HK-2 (cell line): ENCODE measurements at regions not wholly inside any gene's neighbourhood (a gene's known extent, or its start where the extent isn't known, plus 50 kb on each side); places are given as distances from the start of the nearest gene placed in this dataset.

Experiments used
- DNase-seq: peaks from one replicate; pipeline ENCODE4 v3.0.0-alpha.2; 2018; ENCODE audit not compliant: unreplicated experiment

GRCh38 chr12:111076611-111077451, 156.5 kb upstream of the MYL2 start:
- DNase-seq, result no peak

GRCh38 chr12:111076199-111076598, 155.8 kb upstream of the MYL2 start:
- no peak for DNase-seq

- DNase-seq, result no peak
Measured at GRCh38 chr12:111074965-111075364, 154.6 kb upstream of the MYL2 start.

- DNase-seq, result no peak
Measured at GRCh38 chr12:111074559-111074958, 154.2 kb upstream of the MYL2 start.

- no peak for DNase-seq
Measured at GRCh38 chr12:111073370-111073769, 153.0 kb upstream of the MYL2 start.

GRCh38 chr12:111072299-111072698, 151.9 kb upstream of the MYL2 start:
- DNase-seq, result no peak

- no peak for DNase-seq
Measured at GRCh38 chr12:111069886-111070285, 149.5 kb upstream of the MYL2 start.

GRCh38 chr12:111068290-111068689, 147.9 kb upstream of the MYL2 start:
- DNase-seq, result no peak

- DNase-seq, result no peak
Measured at GRCh38 chr12:111067498-111067897, 147.1 kb upstream of the MYL2 start.

- no peak for DNase-seq
Measured at GRCh38 chr12:111066744-111067437, 146.5 kb upstream of the MYL2 start.

GRCh38 chr12:111064982-111065381, 144.6 kb upstream of the MYL2 start:
- no peak for DNase-seq

- no peak for DNase-seq
Measured at GRCh38 chr12:111064154-111064553, 143.8 kb upstream of the MYL2 start.

- DNase-seq, result no peak
Measured at GRCh38 chr12:111063295-111064026, 143.1 kb upstream of the MYL2 start.

- no peak for DNase-seq
Measured at GRCh38 chr12:111057701-111058425, 137.5 kb upstream of the MYL2 start.

- no peak for DNase-seq
Measured at GRCh38 chr12:111056618-111057521, 136.5 kb upstream of the MYL2 start.

- DNase-seq, result no peak
Measured at GRCh38 chr12:111055181-111055880, 135.0 kb upstream of the MYL2 start.

- DNase-seq, result no peak
Measured at GRCh38 chr12:111048991-111049390, 128.6 kb upstream of the MYL2 start.

- DNase-seq, result no peak
Measured at GRCh38 chr12:111046896-111047295, 126.5 kb upstream of the MYL2 start.

- no peak for DNase-seq
Measured at GRCh38 chr12:111045941-111046340, 125.6 kb upstream of the MYL2 start.

GRCh38 chr12:111041091-111041490, 120.7 kb upstream of the MYL2 start:
- no peak for DNase-seq
